ENCODE measurements at regions not wholly inside any gene's neighbourhood (a gene's known extent, or its start where the extent isn't known, plus 50 kb on each side); places are given as distances from the start of the nearest gene placed in this dataset.

DNA sequence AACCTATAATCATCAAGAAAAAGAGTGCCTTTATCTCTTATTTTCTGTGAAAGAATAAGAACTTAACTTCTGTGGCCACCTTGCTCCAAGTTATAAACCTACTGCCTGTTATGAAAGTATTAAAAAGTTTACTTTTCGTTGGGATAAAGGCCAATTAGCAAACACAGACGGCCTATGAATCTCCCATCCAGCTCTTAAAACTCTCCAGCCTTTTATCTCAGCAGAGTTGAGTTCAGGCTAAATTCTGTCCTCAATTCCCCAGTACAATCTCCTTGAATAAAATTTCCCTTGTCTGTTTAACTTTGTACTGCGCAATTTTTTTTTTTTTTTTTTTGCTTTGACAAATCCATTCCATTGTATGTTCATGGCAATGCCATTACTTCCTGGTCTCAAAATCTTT is 1058.4 kb downstream of the SLITRK5 start:
- Histone ChIP-seq H3K4me1 (ENCODE audit: low read length) (no peaks in the 10 kb centered on the region), H3K79me2 (ENCODE audit: low read length) (no peaks in the 10 kb centered on the region), H3K4me2 (ENCODE audit: low read length) (no peak overlapping the region), H3K36me3 (replicated peaks; ENCODE audit: low read depth, low read length) (no peaks in the 10 kb centered on the region), H3K27me3 (ENCODE audit: low read depth, low read length) (no peaks in the 10 kb centered on the region), H3K9ac (ENCODE audit: low read length) (no peak overlapping the region), H2AFZ (ENCODE audit: low read depth, low read length) (no peak overlapping the region; the same call in 1 of the 2 replicates), H4K20me1 (ENCODE audit: insufficient read depth, low read length) (no peaks in the 10 kb centered on the region), H3K4me3 (ENCODE audit: low read length) (no peak overlapping the region), H3K27ac (ENCODE audit: low read length) (no peak overlapping the region), H3K9me3 (ENCODE audit: insufficient read depth, low read length) (no peaks in the 10 kb centered on the region)
- no peak for TF ChIP-seq EZH2phosphoT487 (IDR thresholded peaks at IDR 0.05; ENCODE audit: low read depth)
- TF ChIP-seq, protein P1, sequence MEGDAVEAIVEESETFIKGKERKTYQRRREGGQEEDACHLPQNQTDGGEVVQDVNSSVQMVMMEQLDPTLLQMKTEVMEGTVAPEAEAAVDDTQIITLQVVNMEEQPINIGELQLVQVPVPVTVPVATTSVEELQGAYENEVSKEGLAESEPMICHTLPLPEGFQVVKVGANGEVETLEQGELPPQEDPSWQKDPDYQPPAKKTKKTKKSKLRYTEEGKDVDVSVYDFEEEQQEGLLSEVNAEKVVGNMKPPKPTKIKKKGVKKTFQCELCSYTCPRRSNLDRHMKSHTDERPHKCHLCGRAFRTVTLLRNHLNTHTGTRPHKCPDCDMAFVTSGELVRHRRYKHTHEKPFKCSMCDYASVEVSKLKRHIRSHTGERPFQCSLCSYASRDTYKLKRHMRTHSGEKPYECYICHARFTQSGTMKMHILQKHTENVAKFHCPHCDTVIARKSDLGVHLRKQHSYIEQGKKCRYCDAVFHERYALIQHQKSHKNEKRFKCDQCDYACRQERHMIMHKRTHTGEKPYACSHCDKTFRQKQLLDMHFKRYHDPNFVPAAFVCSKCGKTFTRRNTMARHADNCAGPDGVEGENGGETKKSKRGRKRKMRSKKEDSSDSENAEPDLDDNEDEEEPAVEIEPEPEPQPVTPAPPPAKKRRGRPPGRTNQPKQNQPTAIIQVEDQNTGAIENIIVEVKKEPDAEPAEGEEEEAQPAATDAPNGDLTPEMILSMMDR (IDR thresholded peaks at IDR 0.05; ENCODE audit: low read depth, low read length), result no peak

DNA sequence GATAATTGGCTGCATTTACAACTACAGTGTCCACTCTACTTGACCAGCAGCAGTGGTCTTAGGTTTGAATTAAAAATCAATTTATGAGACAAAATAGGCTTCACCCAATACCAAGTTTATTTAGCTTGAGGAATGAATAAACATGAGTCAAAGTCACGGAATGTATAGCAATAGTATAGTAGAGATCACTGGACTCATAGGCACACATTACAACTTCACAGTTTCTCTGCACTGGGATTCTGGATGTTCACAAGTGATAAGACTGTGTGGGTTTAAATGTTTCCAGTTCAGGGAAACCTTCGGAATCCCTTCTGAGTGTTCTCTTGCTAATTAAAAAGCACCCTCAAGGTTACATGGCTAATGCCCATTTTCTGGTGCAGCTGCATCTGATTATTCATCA is 1064.9 kb downstream of the SLITRK5 start:
- TF ChIP-seq EZH2phosphoT487 (IDR thresholded peaks at IDR 0.05; ENCODE audit: low read depth), result no peak
- TF ChIP-seq, protein P1 (IDR thresholded peaks at IDR 0.05; ENCODE audit: low read depth, low read length), result no peak

DNA sequence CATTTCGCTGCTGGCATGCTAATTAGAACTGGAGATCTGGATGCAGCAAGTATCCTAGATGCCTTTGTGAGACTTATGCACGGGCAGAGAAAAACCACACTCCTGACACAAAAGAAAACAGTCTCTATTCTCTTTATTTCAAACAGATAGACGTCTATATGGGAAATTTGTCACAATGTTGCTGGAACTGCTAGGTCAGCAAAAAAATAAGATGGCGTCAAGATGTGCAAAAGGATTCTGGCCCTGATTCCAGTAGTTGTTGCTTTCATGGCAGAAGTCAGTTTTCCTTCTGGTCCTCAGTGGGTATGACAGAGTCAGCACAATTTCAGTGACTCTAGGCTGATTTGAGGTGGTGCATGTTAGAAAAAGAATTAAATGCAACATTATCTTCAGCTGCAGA is 1068.0 kb downstream of the SLITRK5 start:
- no peak overlapping the region for H2AFZ ChIP-seq (ENCODE audit: low read depth, low read length)
- no peaks in the 10 kb centered on the region for H3K9me3 ChIP-seq (ENCODE audit: insufficient read depth, low read length)
- H3K27ac ChIP-seq (ENCODE audit: low read length), result no peak overlapping the region
- H3K9ac ChIP-seq (ENCODE audit: low read length), result no peak overlapping the region
- TF ChIP-seq, protein P1 (IDR thresholded peaks at IDR 0.05; ENCODE audit: low read depth, low read length), result no peak
- TF ChIP-seq EZH2phosphoT487 (IDR thresholded peaks at IDR 0.05; ENCODE audit: low read depth), result no peak
- H3K27me3 ChIP-seq (ENCODE audit: low read depth, low read length), result no peaks in the 10 kb centered on the region
- no peaks in the 10 kb centered on the region for H3K79me2 ChIP-seq (ENCODE audit: low read length)
- no peaks in the 10 kb centered on the region for H3K36me3 ChIP-seq (replicated peaks; ENCODE audit: low read depth, low read length)
- no peaks in the 10 kb centered on the region for H3K4me1 ChIP-seq (ENCODE audit: low read length)
- no peak overlapping the region for H3K4me3 ChIP-seq (ENCODE audit: low read length)
- no peaks in the 10 kb centered on the region for H4K20me1 ChIP-seq (ENCODE audit: insufficient read depth, low read length)
- H3K4me2 ChIP-seq (ENCODE audit: low read length), result no peak overlapping the region

More for the DNA sequence above, 1064.9 kb downstream of the SLITRK5 start:
- Histone ChIP-seq H3K9ac (ENCODE audit: low read length) (no peak overlapping the region), H3K4me3 (ENCODE audit: low read length) (no peak overlapping the region), H2AFZ (ENCODE audit: low read depth, low read length) (peak overlapping the region; percentile 49; the same call in 1 of the 2 replicates), H3K79me2 (ENCODE audit: low read length) (no peaks in the 10 kb centered on the region), H3K27ac (ENCODE audit: low read length) (no peak overlapping the region), H3K27me3 (ENCODE audit: low read depth, low read length) (no peaks in the 10 kb centered on the region), H3K4me1 (ENCODE audit: low read length) (no peaks in the 10 kb centered on the region), H3K36me3 (replicated peaks; ENCODE audit: low read depth, low read length) (no peaks in the 10 kb centered on the region), H4K20me1 (ENCODE audit: insufficient read depth, low read length) (no peaks in the 10 kb centered on the region), H3K9me3 (ENCODE audit: insufficient read depth, low read length) (no peaks in the 10 kb centered on the region), H3K4me2 (ENCODE audit: low read length) (no peak overlapping the region)

DNA sequence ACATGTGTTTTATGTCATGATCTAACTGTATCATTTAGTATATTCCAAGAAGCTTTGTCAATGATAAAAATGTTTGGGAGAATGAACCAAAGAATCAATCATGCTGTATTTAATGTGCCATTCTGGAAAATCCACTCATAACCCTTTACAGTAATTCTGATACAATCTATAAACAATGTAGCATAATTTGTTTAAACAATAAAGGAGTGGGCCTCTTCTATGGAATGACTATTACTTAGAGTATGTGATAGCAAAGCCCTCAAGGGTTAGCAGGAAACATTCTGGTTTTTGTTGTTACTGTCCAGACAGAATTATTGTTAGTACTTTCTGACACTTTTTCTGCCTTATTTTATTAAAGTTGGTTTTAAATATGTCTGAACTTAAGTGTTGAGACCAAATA is 1073.1 kb downstream of the SLITRK5 start:
- Histone ChIP-seq H3K36me3 (replicated peaks; ENCODE audit: low read depth, low read length) (peaks cover 2% of the 10 kb centered on the region), H3K4me2 (ENCODE audit: low read length) (no peak overlapping the region), H3K4me3 (ENCODE audit: low read length) (no peak overlapping the region), H4K20me1 (ENCODE audit: insufficient read depth, low read length) (no peaks in the 10 kb centered on the region), H3K9ac (ENCODE audit: low read length) (no peak overlapping the region), H3K9me3 (ENCODE audit: insufficient read depth, low read length) (no peaks in the 10 kb centered on the region), H2AFZ (ENCODE audit: low read depth, low read length) (no peak overlapping the region), H3K27ac (ENCODE audit: low read length) (no peak overlapping the region), H3K4me1 (ENCODE audit: low read length) (no peaks in the 10 kb centered on the region), H3K79me2 (ENCODE audit: low read length) (no peaks in the 10 kb centered on the region), H3K27me3 (ENCODE audit: low read depth, low read length) (no peaks in the 10 kb centered on the region)
- TF ChIP-seq, protein P1 (IDR thresholded peaks at IDR 0.05; ENCODE audit: low read depth, low read length), result no peak
- no peak for TF ChIP-seq EZH2phosphoT487 (IDR thresholded peaks at IDR 0.05; ENCODE audit: low read depth)

Measured in OCI-LY3 (cell line).